ENCODE measurements at regions not wholly inside any gene's neighbourhood (a gene's known extent, or its start where the extent isn't known, plus 50 kb on each side); places are given as distances from the start of the nearest gene placed in this dataset.
"Not testable (repeated sequence)": the region's sequence is repeated elsewhere in the genome, so short reads cannot be mapped to it uniquely, and the experiment has no call there.

DNA sequence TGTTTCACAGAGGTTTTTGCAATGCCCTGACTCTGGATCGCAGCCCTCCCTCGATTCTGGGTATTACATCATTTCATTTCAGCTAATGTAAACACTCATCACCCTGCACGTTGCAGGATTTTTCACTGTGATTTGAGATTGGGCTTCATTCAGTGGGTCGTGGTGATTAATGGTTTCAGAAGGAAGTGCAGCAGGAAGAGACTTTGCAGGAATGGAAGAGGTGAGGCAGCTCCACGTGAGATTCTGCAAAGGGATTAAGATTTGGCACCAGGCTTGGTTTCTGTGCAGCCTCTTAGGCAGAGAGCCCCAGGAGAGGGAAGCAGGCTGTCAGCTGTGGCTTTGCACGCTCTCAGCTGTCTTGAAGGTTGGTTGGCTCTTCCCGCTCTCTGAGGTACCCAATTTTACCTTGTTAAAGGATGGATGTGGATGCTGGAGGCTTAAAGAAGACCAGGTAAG, 95.2 kb downstream of the PLCE1 start:
- peak; percentile 34 for DNase-seq

DNA sequence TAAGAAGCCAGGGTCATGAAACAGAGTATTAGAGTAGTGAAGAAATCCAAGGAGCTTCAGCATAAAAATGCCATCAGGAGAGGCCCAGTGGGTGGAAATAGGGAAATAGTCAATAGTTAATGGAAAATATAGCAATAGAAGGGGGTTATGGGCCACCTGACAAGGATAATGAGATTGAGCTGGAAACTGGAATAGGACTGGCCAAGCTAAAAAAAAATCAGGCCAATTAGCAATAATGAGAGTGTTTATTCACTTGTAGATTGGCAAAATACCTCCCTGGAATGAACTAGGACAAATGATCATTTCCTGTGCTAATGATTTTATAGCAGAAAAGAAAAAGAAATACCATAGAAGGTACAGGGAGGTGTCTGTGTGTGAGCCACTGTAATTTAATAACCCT, 97.9 kb downstream of the PLCE1 start:
- DNase-seq: no peak

DNA sequence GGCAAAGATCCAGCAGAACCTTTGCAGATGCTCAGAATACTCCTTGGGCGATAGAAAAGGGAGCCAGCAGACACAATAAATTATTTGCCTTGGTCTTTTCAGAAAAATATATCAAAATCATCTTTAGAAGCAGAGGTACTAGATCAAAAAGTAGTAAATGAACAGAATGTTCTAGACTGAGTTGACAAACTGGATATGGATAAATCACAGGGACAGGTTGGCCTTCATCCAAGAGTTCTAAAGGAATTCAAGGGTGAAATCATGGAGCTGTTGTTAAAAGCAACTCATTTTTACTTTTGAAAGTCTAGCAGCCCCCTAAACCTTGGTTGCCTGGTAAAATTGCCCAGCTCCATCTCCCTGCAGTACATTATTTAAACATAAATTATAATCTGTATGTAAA, 99.1 kb downstream of the PLCE1 start:
- DNase-seq: peak; percentile 48

DNA sequence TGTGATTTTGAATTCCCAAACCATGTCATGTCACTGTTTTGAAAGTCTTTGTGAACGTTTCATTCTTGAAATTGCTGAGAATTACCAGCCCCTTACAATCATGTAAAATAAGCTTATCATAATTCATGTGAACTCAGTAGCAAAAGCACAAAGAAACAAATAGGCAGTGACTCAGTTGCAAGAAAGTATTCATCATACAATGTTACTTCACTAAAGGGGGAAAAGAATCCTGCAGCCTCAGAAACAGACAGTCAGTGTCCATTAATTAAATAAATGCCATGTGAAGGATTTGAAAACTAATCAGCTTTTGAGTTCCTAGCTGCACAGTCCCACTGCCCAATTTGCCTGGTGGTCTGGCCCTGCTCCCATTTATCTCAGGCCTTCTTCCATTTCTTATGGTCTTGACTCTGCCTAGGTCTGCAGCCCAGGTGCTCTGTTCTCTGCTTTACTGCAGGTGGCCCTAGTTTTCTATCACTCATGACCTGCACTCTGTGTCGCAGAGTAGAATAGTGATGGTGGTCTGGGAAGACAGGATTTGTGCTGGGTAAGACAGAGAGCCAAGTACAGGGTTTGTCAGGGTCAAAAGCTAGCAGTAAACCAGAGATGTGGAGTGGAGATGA, 99.7 kb downstream of the PLCE1 start:
- DNase-seq: peak; percentile 35

DNA sequence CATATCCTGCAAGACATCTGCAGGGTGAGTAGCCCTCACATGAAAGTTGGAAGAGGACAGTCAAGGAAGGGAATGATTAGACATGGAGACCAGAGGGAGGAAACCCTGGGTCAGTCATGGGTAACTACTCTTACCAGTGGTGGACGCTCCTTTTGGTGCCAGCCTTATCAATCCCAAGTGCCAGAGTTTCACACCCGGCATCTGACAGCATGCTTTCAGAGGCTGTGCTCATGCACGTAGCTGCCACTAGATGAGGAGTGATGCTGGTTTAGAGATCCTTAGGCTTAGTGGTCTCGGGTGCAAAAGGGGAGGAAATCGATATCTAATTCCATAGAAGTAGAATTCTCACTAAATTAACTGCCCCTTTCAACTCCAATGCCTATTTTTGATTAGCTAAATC, 100.8 kb downstream of the PLCE1 start:
- no peak for DNase-seq

DNA sequence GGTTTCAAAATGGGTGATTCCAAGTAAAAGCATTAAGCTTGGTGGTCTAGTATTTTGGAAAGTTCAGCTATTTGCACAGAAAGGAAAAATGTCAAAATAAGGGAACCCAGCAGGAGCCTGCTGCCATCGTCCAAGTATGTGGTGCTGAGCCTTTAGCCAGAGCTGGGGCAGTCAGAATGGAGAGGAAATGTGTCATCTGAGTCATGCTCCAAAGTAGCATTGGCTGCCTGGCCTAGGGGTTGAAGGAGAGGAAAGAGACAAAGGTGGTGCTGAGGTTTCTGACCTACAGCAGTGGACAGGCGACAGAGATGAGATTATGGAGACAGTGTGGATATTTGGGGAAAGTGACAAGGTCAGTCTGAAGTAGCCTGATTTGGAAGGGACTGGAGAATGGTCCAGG, 103.9 kb downstream of the PLCE1 start:
- DNase-seq: peak; percentile 65

DNA sequence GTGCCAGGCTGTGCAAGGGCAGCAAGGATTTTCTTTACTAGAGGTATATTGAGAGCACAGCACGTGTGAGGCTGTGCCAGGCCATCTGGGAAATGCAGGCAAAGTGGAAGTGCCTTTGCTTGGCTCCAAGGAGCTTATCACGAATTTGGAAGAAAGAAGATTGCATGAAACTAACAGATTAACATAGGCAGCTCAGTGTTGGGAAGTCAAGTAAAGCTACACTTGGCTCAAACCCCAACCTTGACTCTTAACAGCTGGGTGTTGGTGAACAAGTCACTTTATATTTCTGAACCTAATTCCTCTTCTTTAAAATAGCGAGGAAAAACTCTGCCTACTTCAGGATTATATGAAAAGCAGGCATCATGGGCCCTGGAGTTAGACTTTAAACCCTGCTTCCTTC, 105.2 kb downstream of the PLCE1 start:
- no peak for DNase-seq

DNA sequence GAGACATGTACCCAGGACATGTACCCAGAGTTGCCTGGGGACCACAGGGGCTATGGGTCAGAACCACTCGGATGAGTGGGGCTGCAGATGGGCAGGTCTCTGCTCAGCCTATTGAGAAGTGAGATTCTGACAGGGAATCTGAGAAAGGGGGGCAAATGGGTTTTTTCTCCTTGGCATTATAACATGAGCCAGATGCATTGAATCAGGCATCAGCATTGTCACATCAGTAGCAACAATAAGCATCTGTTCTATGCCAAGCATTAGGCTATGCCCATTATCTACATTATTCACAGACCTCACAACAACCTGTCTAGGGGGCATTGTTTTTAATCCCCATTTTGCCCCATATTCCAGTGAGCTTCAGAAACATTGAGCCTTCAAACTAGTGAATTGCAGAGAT, 108.2 kb downstream of the PLCE1 start:
- DNase-seq: no peak

DNA sequence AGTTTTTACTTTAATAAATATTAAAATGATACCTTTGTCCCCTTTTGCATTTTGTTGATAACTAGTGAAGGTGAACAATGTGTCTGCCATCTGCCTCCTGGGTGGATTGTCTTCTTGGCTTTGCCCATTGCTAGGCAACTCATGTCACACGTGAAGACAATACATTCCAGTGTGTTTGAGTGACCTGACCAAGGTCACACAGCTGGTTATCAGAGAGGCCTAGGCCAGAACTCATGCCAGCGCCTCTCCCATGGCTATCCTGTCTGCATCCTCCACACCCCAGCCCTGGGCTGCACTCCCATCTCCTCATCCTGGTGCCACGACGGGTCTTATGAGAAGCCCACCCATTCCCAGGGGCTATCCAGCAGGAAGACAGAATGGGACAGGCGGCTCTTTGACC, 108.7 kb downstream of the PLCE1 start:
- no peak for DNase-seq

DNA sequence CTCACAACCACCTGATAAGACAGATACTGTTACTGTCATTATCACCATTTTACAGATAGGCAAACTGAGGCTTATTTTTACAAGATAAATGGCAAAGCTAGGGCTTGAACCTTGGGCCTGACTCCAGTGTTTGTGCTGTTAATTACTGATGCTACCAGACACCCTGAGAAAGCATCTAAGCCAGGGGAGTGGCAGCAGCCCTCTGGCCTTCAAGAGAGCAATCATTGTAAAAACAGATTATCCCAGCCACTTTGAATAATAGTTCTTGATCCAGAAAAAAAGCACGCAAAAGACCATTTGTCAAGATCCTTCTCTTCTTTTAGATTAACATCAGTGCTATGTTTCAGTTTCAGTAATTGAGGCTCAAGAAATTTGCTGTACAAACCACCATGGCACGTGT, 109.5 kb downstream of the PLCE1 start:
- no peak for DNase-seq

DNA sequence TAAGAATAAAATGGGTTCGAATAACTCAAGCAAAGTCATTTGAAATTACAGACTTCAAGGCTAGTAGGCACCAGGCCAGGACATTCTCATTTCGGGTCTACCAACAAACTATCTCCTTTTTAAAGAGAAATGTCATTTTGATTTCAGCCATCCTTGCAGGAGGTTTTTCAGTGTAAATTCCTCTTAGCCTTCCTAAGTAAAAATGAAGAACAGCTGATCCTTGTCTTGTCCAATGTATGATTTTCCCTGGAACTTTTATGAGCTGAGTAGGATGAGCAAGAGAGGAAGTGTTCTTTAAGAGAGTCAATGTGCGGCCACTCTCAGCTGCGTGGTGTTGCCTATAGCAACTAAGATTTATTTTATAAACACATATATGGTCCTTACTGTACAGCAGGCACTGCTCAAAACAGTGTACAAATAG, 110.1 kb downstream of the PLCE1 start:
- DNase-seq: peak; percentile 74

DNA sequence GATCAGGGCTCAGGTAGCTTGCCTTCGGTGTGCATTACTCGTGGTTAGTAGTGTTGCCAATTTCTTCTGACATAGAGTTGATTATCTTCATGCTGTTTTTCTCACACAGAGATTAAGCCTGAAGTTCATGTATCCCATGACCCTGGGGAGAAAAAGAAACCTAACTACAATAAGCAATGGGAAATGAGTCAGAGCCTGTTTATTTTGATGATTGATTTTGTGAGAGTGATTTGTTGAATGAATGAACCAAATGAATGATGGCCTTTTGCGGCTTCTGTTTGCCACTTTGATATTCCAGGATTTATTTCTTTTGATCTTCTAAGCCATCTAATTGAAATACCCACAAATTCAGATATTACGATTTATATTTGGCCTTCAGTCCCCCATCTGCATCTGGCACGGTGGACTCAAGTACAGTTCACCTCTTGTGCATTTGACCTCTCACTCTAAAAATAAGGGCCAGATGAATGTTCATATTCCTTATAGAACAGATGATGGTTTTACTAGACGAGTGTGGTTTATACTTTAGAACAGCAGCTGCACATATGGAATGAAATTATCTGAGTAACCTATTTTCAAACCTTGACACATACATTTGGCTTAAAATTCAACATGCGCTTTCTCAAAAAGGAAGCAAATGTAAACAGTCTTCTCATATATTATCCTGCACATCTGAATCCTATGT, 110.7 kb downstream of the PLCE1 start:
- DNase-seq: no peak

DNA sequence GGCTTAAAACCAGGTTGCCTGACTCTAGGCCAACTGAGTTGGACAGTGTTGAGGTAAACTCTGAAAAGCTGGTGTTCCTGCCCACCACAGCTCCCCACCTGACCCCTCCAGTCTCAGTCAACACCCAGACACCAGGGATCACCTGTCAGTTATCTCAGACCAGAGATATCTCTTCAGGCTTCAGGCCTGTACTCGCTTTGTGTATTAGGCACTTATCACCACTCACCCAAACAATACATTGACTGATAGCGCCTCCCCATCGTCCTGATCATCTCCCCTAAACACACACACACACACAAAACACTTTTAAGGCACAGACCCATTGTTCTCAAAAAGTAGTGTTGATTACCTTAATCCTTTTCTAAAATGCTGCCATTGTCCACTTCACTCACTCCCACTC, 111.5 kb downstream of the PLCE1 start:
- DNase-seq: no peak

DNA sequence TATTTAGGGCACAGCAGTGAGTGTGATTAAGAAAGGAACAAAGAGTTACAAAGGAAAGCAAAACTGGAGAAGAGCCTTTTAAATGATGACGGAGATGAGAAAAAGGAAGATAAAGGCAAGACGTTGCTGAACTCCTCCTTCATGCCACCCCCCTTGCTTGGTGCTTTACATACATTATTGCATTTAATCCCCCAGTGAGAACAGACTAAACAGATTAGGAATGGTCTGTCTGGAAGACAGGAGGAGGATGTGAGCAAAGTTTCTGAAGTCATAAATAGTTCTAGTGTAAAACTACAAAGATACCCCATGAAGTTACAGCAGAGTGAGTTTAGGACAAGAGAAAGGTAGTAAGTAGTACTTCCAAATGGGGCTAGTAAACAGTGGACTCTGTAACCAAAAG, 113.5 kb downstream of the PLCE1 start:
- DNase-seq: no peak

DNA sequence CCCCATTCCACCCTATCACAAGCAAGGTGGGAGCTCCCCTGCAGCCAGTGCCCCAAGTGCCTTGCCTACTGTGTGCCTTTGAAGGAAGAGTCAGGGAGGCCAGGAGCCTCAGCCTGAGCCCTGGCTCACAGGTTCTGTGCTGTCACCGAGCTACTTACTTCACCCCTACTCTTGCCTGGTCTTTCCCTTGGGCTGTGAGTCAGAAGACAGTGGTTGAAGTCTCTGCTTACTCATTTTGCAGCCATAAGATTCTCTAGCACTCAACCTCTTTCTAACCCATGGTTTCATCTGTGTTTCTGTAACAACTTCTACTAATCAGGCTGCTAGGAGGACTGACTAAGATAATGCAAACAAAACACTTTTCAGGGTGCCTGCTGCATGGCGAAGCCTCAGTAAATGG, 114.5 kb downstream of the PLCE1 start:
- DNase-seq: peak; percentile 87

DNA sequence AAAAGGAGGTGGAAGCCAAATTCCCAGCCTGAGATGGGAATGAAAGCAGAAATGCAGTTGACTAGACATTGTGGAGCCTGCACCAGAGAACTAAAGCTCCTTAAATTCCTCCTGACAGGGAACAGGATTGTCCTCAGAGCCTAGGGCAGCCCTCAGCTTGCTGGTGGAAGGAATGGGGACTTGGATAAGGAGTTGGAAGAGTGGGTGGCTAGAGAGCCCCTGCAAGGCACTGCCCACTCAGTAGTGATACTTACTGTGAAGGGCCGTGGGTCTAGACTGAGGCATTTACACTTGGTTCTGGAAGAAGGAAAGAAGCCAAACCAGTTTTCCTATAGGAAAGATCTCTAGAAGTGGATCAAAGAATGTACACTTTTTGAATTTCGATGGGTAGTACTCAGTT, 117.6 kb downstream of the PLCE1 start:
- no peak for DNase-seq

DNA sequence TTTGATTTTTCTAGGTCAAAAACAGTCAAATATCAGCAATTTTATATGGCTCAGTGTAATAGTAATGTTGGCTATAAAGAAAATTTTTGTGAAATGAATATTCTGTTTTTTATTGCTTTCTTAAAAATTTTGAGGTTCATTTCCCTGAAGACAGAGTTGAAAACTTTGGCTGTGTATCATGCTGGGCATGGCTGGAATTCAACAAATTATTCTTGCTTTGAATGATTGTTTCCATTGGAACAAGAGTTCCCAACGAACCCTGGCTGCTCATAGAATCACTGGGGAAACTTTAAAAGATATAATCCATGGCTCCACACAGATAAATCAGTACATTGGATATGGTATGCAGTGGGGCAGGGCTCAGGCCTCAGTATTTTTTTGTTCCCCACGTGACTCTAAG, 118.6 kb downstream of the PLCE1 start:
- no peak for DNase-seq

DNA sequence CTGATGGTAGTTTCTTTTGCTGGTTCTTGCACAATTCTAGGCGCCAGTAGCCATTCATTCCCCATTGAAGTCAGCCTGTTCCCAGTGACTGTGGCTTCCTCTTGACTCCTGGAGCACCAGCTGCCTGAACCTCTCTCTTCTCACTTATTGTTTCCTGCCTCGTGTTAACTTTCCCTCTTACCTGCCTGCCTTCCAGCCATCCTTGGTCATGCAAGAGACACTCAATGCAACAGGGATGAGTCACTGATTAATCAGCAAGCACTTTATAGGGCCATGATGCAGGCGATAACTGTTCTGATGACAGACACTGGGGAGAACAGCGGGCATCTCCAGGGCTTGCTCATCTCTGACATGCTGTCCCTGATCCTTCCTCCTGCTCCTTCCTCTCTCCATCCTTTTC, 122.0 kb downstream of the PLCE1 start:
- DNase-seq: peak; percentile 43

DNA sequence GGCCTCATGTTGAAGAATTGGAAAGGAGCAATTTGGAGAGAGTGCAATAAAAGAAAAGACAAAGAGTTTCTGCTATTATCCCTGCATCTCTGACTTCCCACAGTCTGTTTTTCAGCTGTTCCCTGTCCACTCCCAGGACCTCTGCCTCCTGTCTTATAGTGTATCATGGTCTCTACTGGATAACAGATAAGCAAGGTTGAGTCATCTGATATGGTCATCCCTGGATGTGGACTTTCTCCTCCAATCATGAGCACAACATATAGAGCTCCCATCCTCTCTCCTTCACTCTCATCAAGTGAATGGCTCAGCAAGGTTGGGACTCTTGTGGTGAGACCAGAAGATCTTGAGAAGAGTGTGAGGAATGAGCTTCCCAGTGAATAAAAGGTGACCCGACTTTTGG, 123.1 kb downstream of the PLCE1 start:
- DNase-seq: no peak

DNA sequence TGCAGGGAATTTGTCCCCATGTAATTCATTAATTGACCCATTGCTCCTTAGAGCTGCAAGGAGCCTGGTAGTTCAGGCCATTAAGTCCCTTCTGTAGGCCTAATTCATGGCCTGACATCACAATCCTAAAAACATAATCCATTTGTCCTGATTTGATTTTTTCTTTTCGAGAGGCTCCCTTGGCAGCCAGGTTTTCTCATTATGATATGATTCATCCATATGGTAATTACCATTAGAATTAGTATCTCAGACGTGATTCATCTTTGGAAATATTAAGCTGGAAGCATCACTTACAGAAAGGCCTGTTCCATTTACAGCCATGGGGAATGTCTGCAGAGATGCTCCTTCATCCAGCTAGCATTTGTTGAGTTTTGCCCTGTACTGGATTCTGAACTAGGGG, 128.5 kb downstream of the PLCE1 start:
- DNase-seq: no peak

DNA sequence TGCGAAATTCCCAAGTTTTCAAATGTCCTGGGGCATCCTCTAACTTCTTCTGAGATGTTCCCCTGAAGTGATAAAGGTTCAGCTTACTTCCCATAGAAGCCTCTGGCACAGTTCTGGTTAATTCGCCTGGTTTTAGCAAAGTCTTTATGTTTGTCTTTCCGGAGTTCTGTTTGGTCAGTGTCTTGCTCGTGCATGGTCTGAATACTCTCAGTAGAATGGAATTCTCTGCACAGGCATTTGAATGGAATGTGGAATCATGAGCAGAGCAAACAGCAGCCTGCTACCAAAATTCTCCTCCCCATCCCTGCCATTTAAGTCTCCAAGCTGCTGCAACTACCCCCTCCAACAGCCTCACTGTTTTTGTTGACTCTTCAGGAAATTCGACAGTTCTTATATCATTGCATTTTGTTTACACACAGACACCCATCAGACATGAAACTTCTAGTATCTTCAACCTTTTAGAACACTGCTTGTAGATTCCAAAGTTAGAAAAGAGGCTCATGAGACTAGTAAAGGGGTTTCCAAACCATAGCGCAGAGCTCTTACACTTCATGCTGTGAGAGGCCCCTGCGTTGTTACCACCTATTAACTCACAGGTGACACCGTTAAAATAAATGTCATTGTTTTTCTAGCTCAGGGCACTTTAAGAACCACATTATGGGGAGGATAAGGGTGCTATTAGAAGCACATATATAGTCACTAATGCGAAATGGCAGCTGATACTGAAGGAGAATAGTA, 129.7 kb downstream of the PLCE1 start:
- peak; percentile 96 for DNase-seq

DNA sequence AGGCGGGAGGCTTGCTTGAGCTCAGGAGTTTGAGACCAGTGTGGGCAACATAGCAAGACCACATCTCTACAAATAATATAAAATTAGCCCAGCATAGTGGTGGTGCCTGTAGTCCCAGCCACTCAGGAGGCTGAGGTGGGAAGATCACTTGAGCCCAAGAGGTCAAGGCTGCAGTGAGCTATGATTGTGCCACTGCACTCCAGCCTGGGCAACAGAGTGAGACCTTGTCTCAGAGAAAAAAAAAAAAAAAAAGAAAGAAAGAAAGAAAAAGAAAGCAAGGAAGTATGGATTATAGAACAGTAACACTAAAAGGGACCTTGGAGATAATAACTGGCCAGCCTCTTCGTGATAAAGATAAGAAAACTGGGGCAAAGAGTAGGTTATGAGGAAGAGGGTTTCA, 130.4 kb downstream of the PLCE1 start:
- DNase-seq: not testable (repeated sequence)

DNA sequence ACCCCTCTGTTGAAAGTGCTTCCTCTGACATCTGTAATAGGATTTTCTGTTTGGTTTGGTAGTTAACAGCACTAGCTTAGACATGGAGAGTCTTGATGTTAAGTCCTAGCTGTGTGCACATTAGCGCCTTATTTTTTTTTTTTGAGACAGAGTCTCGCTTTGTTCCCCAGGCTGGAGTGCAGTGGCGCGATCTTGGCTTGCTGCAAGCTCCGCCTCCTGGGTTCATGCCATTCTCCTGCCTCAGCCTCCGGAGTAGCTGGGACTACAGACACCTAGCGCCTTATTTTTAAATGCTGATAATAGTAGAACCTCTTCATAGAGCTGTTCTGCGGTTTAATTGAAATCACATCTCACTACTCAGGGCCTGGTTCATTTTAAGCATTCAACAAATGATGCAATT, 131.5 kb downstream of the PLCE1 start:
- not testable (repeated sequence) for DNase-seq

DNA sequence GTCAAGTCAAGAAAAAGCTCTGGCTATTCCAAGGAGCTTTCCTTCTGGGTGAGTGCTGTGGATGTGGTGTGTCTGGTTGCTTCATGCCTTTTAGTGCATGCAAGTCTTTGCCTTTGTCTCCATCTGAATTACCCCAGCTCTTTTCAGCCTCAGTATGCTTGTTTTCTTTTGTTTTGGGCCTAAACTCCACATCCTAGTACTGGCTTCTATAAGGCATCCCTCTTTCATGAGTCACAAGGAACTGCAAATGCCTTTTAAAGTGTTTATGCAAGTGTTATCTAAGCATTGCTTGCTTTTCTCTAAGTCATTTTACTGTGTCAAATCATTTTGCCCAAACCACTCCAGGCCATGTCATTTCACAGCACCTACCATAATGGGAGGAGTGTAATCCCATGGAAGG, 132.1 kb downstream of the PLCE1 start:
- DNase-seq: peak; percentile 92

All from fibroblast of skin of back (primary cell).